ENCODE measurements at regions not wholly inside any gene's neighbourhood (a gene's known extent, or its start where the extent isn't known, plus 50 kb on each side); places are given as distances from the start of the nearest gene placed in this dataset.

- DNase-seq (ENCODE audit: extremely low read depth, low read depth), result no peak
Measured at GRCh38 chr5:143992496-143992895, 178.0 kb downstream of the YIPF5 start.

GRCh38 chr5:144002876-144003275 lies 167.6 kb downstream of the YIPF5 start:
- no peak for DNase-seq (ENCODE audit: extremely low read depth, low read depth)

GRCh38 chr5:144003636-144004035 lies 166.8 kb downstream of the YIPF5 start:
- DNase-seq (ENCODE audit: extremely low read depth, low read depth), result no peak

- no peak for DNase-seq (ENCODE audit: extremely low read depth, low read depth)
Measured at GRCh38 chr5:144004146-144004545, 166.3 kb downstream of the YIPF5 start.

- DNase-seq (ENCODE audit: extremely low read depth, low read depth), result no peak
Measured at GRCh38 chr5:144004751-144005150, 165.7 kb downstream of the YIPF5 start.

- no peak for DNase-seq (ENCODE audit: extremely low read depth, low read depth)
Measured at GRCh38 chr5:144009116-144009515, 161.3 kb downstream of the YIPF5 start.

- DNase-seq (ENCODE audit: extremely low read depth, low read depth), result no peak
Measured at GRCh38 chr5:144011388-144011787, 159.1 kb downstream of the YIPF5 start.

- no peak for DNase-seq (ENCODE audit: extremely low read depth, low read depth)
Measured at GRCh38 chr5:144013816-144014215, 156.6 kb downstream of the YIPF5 start.

- DNase-seq (ENCODE audit: extremely low read depth, low read depth), result no peak
Measured at GRCh38 chr5:144015961-144016360, 154.5 kb downstream of the YIPF5 start.

- DNase-seq (ENCODE audit: extremely low read depth, low read depth), result no peak
Measured at GRCh38 chr5:144017119-144017518, 153.3 kb downstream of the YIPF5 start.

GRCh38 chr5:144017631-144018030 lies 152.8 kb downstream of the YIPF5 start:
- no peak for DNase-seq (ENCODE audit: extremely low read depth, low read depth)

GRCh38 chr5:144024090-144024489 lies 146.4 kb downstream of the YIPF5 start:
- no peak for DNase-seq (ENCODE audit: extremely low read depth, low read depth)

- no peak for DNase-seq (ENCODE audit: extremely low read depth, low read depth)
Measured at GRCh38 chr5:144024545-144024944, 145.9 kb downstream of the YIPF5 start.

- no peak for DNase-seq (ENCODE audit: extremely low read depth, low read depth)
Measured at GRCh38 chr5:144026286-144026685, 144.2 kb downstream of the YIPF5 start.

- DNase-seq (ENCODE audit: extremely low read depth, low read depth), result no peak
Measured at GRCh38 chr5:144028058-144028457, 142.4 kb downstream of the YIPF5 start.

GRCh38 chr5:144028636-144029035 lies 141.8 kb downstream of the YIPF5 start:
- DNase-seq (ENCODE audit: extremely low read depth, low read depth), result no peak

- DNase-seq (ENCODE audit: extremely low read depth, low read depth), result no peak
Measured at GRCh38 chr5:144030904-144031303, 139.6 kb downstream of the YIPF5 start.

GRCh38 chr5:144032375-144032774 lies 138.1 kb downstream of the YIPF5 start:
- DNase-seq (ENCODE audit: extremely low read depth, low read depth), result no peak

GRCh38 chr5:144033486-144033885 lies 137.0 kb downstream of the YIPF5 start:
- no peak for DNase-seq (ENCODE audit: extremely low read depth, low read depth)

- no peak for DNase-seq (ENCODE audit: extremely low read depth, low read depth)
Measured at GRCh38 chr5:144035046-144035740, 135.3 kb downstream of the YIPF5 start.

GRCh38 chr5:144036476-144036875 lies 134.0 kb downstream of the YIPF5 start:
- no peak for DNase-seq (ENCODE audit: extremely low read depth, low read depth)

GRCh38 chr5:144040615-144041305 lies 129.7 kb downstream of the YIPF5 start:
- DNase-seq (ENCODE audit: extremely low read depth, low read depth), result no peak

All from NCI-H460 (cell line).